ENCODE measurements at regions not wholly inside any gene's neighbourhood (a gene's known extent, or its start where the extent isn't known, plus 50 kb on each side); places are given as distances from the start of the nearest gene placed in this dataset.

GRCh38 chr5:110077147-110077546 is 387.4 kb downstream of the MAN2A1 start:
- Histone ChIP-seq H2BK5ac (ENCODE audit: insufficient read length, low read length) (no peak overlapping the region), H3K79me2 (ENCODE audit: insufficient read depth, low read length) (no peaks in the 10 kb centered on the region), H3K18ac (ENCODE audit: insufficient read length, low read depth, low read length) (no peak overlapping the region), H3K27ac (ENCODE audit: insufficient read length, low read depth, low read length) (no peak overlapping the region), H3K23me2 (ENCODE audit: insufficient read length, low read depth, low read length, poor library complexity, severe bottlenecking) (no peaks in the 10 kb centered on the region), H2BK20ac (ENCODE audit: low read depth, low read length, poor library complexity, severe bottlenecking) (no peak overlapping the region), H3K14ac (ENCODE audit: insufficient read depth, low read length) (no peak overlapping the region), H4K5ac (ENCODE audit: insufficient read length, low read depth, low read length) (no peak overlapping the region), H3K4me1 (ENCODE audit: insufficient read depth, low read length) (no peaks in the 10 kb centered on the region), H3K56ac (ENCODE audit: insufficient read length, low read depth, low read length) (no peak overlapping the region), H2BK15ac (ENCODE audit: low read depth, low read length) (no peak overlapping the region), H4K8ac (replicated peaks; ENCODE audit: insufficient read length, low read depth, low read length) (no peak overlapping the region), H3K4ac (ENCODE audit: low read depth, low read length) (no peak overlapping the region), H3K9ac (ENCODE audit: extremely low read depth, insufficient read length, low read length) (no peak overlapping the region), H4K91ac (ENCODE audit: insufficient read length, low read depth, low read length) (no peak overlapping the region), H3T11ph (ENCODE audit: low read length) (no peak overlapping the region), H3K9me3 (ENCODE audit: control insufficient read depth, low read depth, low read length) (no peaks in the 10 kb centered on the region), H2AFZ (ENCODE audit: low read length) (no peak overlapping the region), H4K20me1 (ENCODE audit: control insufficient read depth, insufficient read depth, insufficient read length) (no peaks in the 10 kb centered on the region), H3K23ac (ENCODE audit: insufficient read length, low read depth, low read length) (no peak overlapping the region), H3K27me3 (ENCODE audit: insufficient read depth, low read length) (no peaks in the 10 kb centered on the region), H3K79me1 (ENCODE audit: insufficient read depth, low read depth, low read length, poor library complexity, severe bottlenecking) (no peaks in the 10 kb centered on the region), H3K4me2 (ENCODE audit: insufficient read depth, insufficient read length, low read length) (no peak overlapping the region), H2BK120ac (ENCODE audit: low read depth, low read length, poor library complexity, severe bottlenecking) (no peak overlapping the region), H2AK5ac (ENCODE audit: insufficient read length, low read length) (no peak overlapping the region), H2BK12ac (ENCODE audit: insufficient read length, low read depth, low read length) (no peak overlapping the region)
- H3K27ac Mint-ChIP-seq: no peak overlapping the region
- no peaks in the 10 kb centered on the region for H3K4me1 Mint-ChIP-seq
- H3K9me3 Mint-ChIP-seq: peaks cover 8 to 16% of the 10 kb centered on the region in 2 experiments; a peak in 4 of 5 replicates
- no peak for TF ChIP-seq CTCF (conservative IDR thresholded peaks at IDR 0.05)
- DNase-seq: no peak
- peaks cover 0 to 13% (median 0%) of the 10 kb centered on the region in 3 experiments; a peak in 4 of 7 replicates for H3K36me3 Mint-ChIP-seq (ENCODE audit: insufficient read depth in 1 of 3, low read depth in 3 of 3)
- WGBS (ENCODE audit: extremely low coverage, insufficient read length, low lambda C conversion rate): no CpG with 5 or more reads among the region's 3 CpGs
- H3K4me3 Mint-ChIP-seq: no peak overlapping the region
- H3K27me3 Mint-ChIP-seq (ENCODE audit: low read depth): no peaks in the 10 kb centered on the region

All from H9 (cell line).